GM12873 (cell line): ENCODE measurements at regions not wholly inside any gene's neighbourhood (a gene's known extent, or its start where the extent isn't known, plus 50 kb on each side); places are given as distances from the start of the nearest gene placed in this dataset.

Experiments
- TF ChIP-seq, protein P1 (sequence below): IDR thresholded peaks from 2 replicates; pipeline ENCODE4 v1.5.1; 2012; ENCODE audit warnings: low read depth, mild to moderate bottlenecking, moderate library complexity, low read length, control low read depth; ENCODE audit not compliant: insufficient read depth; ENCODE audit errors: missing control alignments

DNA sequence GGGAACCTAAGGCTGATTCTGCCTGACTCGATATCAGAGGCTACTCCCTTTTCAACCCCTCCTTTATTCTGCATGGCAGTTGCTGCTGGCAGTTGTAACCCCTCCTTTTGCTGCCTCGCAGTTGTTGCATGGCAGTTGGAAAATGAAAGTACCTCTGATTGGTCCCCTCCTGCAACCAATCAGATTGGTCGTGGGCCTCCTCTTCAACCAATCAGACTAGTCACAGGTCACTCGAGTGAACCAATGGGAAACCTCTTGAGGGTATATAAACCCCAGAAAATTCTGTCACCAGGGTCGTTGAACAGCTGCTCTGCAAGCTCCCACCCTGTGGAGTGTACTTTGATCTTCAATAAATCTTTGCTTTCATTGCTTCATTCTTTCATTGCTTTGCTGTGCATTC lies 294.3 kb upstream of the SLC8A1 start:
- TF ChIP-seq, protein P1, sequence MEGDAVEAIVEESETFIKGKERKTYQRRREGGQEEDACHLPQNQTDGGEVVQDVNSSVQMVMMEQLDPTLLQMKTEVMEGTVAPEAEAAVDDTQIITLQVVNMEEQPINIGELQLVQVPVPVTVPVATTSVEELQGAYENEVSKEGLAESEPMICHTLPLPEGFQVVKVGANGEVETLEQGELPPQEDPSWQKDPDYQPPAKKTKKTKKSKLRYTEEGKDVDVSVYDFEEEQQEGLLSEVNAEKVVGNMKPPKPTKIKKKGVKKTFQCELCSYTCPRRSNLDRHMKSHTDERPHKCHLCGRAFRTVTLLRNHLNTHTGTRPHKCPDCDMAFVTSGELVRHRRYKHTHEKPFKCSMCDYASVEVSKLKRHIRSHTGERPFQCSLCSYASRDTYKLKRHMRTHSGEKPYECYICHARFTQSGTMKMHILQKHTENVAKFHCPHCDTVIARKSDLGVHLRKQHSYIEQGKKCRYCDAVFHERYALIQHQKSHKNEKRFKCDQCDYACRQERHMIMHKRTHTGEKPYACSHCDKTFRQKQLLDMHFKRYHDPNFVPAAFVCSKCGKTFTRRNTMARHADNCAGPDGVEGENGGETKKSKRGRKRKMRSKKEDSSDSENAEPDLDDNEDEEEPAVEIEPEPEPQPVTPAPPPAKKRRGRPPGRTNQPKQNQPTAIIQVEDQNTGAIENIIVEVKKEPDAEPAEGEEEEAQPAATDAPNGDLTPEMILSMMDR, result no peak

DNA sequence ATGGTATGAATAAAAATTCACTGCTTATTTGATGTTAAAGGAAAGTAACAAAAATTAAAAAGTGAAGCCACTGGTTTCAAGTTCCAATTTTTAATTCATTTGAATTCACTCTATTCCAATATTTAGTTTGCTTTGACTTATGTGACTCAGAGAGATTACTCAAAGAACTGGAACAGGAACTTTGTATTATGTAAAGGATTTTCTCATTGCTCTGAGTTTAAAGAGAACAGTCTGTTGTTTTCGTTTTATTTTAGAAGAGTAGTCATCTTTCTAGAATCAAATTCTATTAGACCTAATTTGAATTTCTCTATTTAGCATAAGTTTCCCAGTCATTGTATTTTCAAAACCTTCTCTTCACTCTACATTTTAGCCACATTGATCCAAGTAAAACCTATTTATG lies 300.1 kb upstream of the SLC8A1 start:
- TF ChIP-seq, protein P1, result no peak

DNA sequence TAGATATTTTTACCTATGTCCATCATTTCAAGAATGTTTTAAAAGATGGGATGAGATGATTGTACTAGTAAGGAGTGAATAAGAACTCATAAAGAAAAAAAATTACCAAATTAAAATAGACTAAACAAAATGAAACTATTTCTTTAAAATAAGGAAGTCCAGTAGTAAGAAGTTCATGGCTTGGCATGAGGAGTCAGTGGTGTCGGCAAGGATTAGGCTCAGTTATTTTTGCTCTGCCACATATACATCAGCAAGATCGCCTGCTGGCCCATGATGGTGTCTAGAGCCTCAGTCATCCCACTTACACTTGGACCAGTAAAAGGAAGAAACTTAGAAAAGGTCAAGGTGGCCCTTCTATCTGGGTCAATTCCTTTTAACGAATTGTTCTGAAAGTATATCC lies 300.9 kb upstream of the SLC8A1 start:
- TF ChIP-seq, protein P1, result no peak

DNA sequence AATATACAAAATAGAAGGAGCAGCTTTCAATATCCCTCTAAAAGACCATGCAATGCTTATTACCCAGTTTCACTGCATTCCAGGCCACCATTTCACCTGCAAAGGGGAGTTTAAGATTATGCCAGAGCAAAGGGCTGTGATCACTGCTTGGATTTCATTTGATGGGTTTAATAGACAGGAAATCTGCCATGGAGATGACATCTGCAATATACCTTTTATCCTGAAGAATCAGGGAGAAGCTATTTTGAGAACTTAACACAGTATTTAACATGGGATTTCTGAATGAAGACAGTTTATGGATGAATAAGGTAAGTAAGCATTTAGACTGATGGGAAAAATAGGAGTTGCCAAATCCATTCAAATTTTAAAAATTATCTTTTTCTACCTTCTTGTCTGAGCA lies 303.0 kb upstream of the SLC8A1 start:
- TF ChIP-seq, protein P1, result no peak

DNA sequence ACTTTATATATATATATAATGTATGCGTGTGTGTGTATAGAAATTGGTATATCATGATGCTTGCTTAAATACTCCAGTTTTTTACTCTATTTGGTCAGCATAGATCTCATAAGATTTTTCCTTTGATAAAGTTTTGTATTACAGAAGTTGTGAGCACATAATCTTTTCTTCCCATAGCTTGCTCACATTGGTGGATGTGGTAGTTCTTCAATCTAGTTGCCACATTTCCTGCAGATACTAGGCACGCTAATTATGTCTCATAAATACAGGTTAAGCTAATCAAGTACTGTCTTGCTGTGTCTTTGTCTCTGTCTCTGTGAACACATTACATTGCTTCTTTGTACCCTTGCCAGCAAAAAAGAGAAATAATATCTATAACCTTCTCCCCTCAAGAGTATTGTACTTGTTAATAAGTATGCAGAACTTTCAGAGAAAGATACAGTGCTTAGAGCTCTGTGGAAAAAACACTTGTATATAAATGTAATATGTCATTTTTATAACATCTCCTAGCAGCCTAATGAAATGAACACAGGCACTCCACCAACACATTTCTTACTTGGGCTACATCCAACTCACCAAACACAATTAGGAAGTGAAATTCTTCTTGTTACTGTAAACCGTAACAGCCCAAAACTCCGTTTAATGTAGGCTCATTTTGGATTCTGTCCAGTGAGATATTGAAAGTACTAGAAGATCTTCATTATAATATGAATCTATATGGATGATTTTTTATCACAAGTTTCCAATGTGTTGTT lies 306.7 kb upstream of the SLC8A1 start:
- TF ChIP-seq, protein P1, result no peak

DNA sequence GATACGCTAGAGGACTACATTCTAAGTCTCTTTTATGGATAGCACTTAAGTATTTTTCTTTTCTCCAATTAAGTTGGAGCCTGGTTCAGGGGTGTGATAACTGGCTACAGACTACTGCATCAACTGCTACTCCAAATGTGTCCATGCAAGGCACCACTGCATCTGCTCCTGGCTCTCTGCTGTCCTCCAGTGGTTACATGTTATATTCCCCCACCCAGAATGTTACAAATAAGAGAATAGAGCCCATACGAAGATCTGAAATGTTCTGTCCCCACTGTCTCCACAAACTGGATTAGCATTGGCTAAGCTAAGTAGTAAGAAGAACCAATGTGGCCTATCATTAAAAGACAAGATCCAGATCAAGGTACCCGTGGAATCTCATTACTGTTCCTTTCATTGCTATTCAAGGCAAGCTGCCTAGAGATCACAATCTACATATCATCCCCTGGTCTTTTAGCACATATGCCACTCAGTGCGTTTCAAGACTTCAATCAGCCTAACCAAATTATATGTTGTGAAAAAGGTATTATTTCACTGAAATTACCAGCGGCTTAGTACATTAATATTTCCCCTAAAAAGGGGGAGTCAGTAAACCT lies 308.3 kb upstream of the SLC8A1 start:
- TF ChIP-seq, protein P1, result peak; percentile 68

DNA sequence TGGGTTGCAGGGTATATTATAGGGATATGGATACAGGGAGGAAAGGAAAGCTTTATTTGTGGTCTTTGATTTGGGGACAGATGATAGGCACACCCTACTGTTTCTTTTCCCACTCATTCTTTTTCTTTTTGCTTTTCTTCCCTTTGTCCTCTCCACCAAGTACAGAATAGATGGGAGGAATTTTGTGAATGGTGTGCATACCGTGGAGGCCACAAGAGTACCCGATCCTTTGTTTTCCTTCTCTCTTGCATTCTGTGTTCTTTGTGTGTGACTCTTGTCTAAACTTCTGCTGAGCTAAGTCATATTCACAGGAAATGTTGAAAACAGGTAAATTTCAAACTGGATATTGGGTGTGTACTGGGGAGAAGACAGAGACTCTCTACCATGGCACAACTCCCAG lies 321.4 kb upstream of the SLC8A1 start:
- TF ChIP-seq, protein P1, result no peak
